ENCODE measurements at regions not wholly inside any gene's neighbourhood (a gene's known extent, or its start where the extent isn't known, plus 50 kb on each side); places are given as distances from the start of the nearest gene placed in this dataset.

GRCh38 chr21:41079159-41079558 lies 88.8 kb upstream of the BACE2 start:
- CTCF ChIA-PET (ENCODE audit: unreplicated experiment): no interaction called here
- no TSS peak for BruUV-seq (replicated peaks)
- TF ChIP-seq EZH2phosphoT487 (IDR thresholded peaks at IDR 0.05; ENCODE audit: borderline replicate concordance, low read depth, low read length): no peak
- TF ChIP-seq, protein P1, sequence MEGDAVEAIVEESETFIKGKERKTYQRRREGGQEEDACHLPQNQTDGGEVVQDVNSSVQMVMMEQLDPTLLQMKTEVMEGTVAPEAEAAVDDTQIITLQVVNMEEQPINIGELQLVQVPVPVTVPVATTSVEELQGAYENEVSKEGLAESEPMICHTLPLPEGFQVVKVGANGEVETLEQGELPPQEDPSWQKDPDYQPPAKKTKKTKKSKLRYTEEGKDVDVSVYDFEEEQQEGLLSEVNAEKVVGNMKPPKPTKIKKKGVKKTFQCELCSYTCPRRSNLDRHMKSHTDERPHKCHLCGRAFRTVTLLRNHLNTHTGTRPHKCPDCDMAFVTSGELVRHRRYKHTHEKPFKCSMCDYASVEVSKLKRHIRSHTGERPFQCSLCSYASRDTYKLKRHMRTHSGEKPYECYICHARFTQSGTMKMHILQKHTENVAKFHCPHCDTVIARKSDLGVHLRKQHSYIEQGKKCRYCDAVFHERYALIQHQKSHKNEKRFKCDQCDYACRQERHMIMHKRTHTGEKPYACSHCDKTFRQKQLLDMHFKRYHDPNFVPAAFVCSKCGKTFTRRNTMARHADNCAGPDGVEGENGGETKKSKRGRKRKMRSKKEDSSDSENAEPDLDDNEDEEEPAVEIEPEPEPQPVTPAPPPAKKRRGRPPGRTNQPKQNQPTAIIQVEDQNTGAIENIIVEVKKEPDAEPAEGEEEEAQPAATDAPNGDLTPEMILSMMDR (conservative IDR thresholded peaks at IDR 0.05; ENCODE audit: low read length): no peak

GRCh38 chr21:41080485-41081121 lies 87.4 kb upstream of the BACE2 start:
- POLR2A ChIA-PET: no interaction called here
- Histone ChIP-seq H4K20me1 (ENCODE audit: insufficient read depth, low read length) (no peaks in the 10 kb centered on the region), H3K27ac (ENCODE audit: low read depth, low read length, poor library complexity, severe bottlenecking) (no peak overlapping the region), H3K79me2 (ENCODE audit: insufficient read depth, low read depth, low read length) (no peaks in the 10 kb centered on the region), H2AFZ (ENCODE audit: low read length) (no peak overlapping the region), H3K4me1 (ENCODE audit: insufficient read depth, low read length, poor library complexity, severe bottlenecking) (no peaks in the 10 kb centered on the region), H3K4me2 (ENCODE audit: low read length) (no peak overlapping the region), H3K36me3 (ENCODE audit: insufficient read depth, low read length) (no peaks in the 10 kb centered on the region), H3K9me2 (ENCODE audit: insufficient read depth, low read length) (no peaks in the 10 kb centered on the region), H3K9me3 (ENCODE audit: low read length) (no peaks in the 10 kb centered on the region), H3K4me3 (ENCODE audit: low read depth, low read length, poor library complexity, severe bottlenecking) (no peak overlapping the region)
- no peak for DNase-seq (ENCODE audit: low spot score)
- no TSS peak for BruUV-seq (replicated peaks)
- no peak for TF ChIP-seq EZH2phosphoT487 (IDR thresholded peaks at IDR 0.05; ENCODE audit: borderline replicate concordance, low read depth, low read length)
- TF ChIP-seq, protein P1 (conservative IDR thresholded peaks at IDR 0.05; ENCODE audit: low read length): no peak
- intact Hi-C loops (cut with micrococcal nuclease; ENCODE audit: unreplicated experiment): no loop called here
- CTCF ChIA-PET (ENCODE audit: unreplicated experiment): no interaction called here

More at GRCh38 chr21:41079159-41079558, 88.8 kb upstream of the BACE2 start:
- H4K20me1 ChIP-seq (ENCODE audit: insufficient read depth, low read length): no peaks in the 10 kb centered on the region
- no peaks in the 10 kb centered on the region for H3K79me2 ChIP-seq (ENCODE audit: insufficient read depth, low read depth, low read length)
- no peaks in the 10 kb centered on the region for H3K9me3 ChIP-seq (ENCODE audit: low read length)
- H3K9me2 ChIP-seq (ENCODE audit: insufficient read depth, low read length): no peaks in the 10 kb centered on the region
- H3K4me2 ChIP-seq (ENCODE audit: low read length): no peak overlapping the region
- no peak overlapping the region for H3K27ac ChIP-seq (ENCODE audit: low read depth, low read length, poor library complexity, severe bottlenecking)
- H3K4me1 ChIP-seq (ENCODE audit: insufficient read depth, low read length, poor library complexity, severe bottlenecking): no peaks in the 10 kb centered on the region
- H3K4me3 ChIP-seq (ENCODE audit: low read depth, low read length, poor library complexity, severe bottlenecking): no peak overlapping the region
- H2AFZ ChIP-seq (ENCODE audit: low read length): no peak overlapping the region
- no peaks in the 10 kb centered on the region for H3K36me3 ChIP-seq (ENCODE audit: insufficient read depth, low read length)
- intact Hi-C loops (cut with micrococcal nuclease; ENCODE audit: unreplicated experiment): no loop called here
- POLR2A ChIA-PET: interaction anchor here (0.6 kb wide), 2 partner anchors 10 to 79 kb away, joined by 3 to 4 read pairs; no protein-coding TSS in a partner anchor
- no peak for DNase-seq (ENCODE audit: low spot score)

DNA sequence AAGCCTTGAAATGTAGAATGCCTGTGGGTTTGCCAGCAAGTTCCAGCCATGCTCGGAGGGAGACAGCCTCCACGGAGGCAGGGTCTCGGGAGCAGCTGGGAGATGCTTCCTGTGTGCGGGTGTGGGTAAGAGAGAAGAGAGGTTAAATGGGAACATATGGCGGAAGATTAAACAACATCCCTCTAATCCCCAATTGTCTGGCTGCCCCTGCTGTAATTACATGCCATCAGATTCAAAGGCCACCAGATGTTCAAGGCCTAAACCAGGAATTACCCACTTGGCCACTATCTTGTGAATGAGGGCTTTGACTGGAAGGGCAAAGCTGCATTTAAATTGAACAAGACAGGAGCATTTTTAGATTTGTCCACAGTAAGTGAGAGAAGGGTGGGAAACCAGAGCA lies 81.4 kb upstream of the BACE2 start:
- H3K9me2 ChIP-seq (ENCODE audit: insufficient read depth, low read length): no peaks in the 10 kb centered on the region
- H4K20me1 ChIP-seq (ENCODE audit: insufficient read depth, low read length): no peaks in the 10 kb centered on the region
- no peak overlapping the region for H2AFZ ChIP-seq (ENCODE audit: low read length)
- TF ChIP-seq, protein P1 (conservative IDR thresholded peaks at IDR 0.05; ENCODE audit: low read length): no peak
- TF ChIP-seq EZH2phosphoT487 (IDR thresholded peaks at IDR 0.05; ENCODE audit: borderline replicate concordance, low read depth, low read length): no peak
- no peaks in the 10 kb centered on the region for H3K79me2 ChIP-seq (ENCODE audit: insufficient read depth, low read depth, low read length)
- BruUV-seq (replicated peaks): no TSS peak
- H3K9me3 ChIP-seq (ENCODE audit: low read length): no peaks in the 10 kb centered on the region
- POLR2A ChIA-PET: no interaction called here
- CTCF ChIA-PET (ENCODE audit: unreplicated experiment): no interaction called here
- H3K4me2 ChIP-seq (ENCODE audit: low read length): no peak overlapping the region
- H3K4me3 ChIP-seq (ENCODE audit: low read depth, low read length, poor library complexity, severe bottlenecking): no peak overlapping the region
- no peaks in the 10 kb centered on the region for H3K36me3 ChIP-seq (ENCODE audit: insufficient read depth, low read length)
- H3K4me1 ChIP-seq (ENCODE audit: insufficient read depth, low read length, poor library complexity, severe bottlenecking): no peaks in the 10 kb centered on the region
- no peak for DNase-seq (ENCODE audit: low spot score)
- no peak overlapping the region for H3K27ac ChIP-seq (ENCODE audit: low read depth, low read length, poor library complexity, severe bottlenecking)
- intact Hi-C loops (cut with micrococcal nuclease; ENCODE audit: unreplicated experiment): no loop called here
